Transverse colon (tissue), 3 donors: ENCODE measurements at regions not wholly inside any gene's neighbourhood (a gene's known extent, or its start where the extent isn't known, plus 50 kb on each side); places are given as distances from the start of the nearest gene placed in this dataset.

Experiments
- EP300 ChIP-seq: sonication (generic); formaldehyde crosslinking; IDR thresholded peaks from one replicate; pipeline ENCODE4 v1.6.1; 2017; ENCODE audit warnings: antibody characterized with exemption, low read depth
- TF ChIP-seq, protein P1 (sequence below), 5 experiments: fragments of 200-600 bp in 3 of 5; fragments of 450-650 bp in 2 of 5; sonication (generic) in 3 of 5; IDR thresholded peaks; 1 replicate in 2 of 5; 2 replicates in 3 of 5; pipeline ENCODE4 v1.5.1; 2016 to 2017; ENCODE audit warnings: antibody characterized with exemption in 5 of 5, inconsistent platforms in 3 of 5, mild to moderate bottlenecking in 2 of 5, moderate library complexity in 1 of 5

DNA sequence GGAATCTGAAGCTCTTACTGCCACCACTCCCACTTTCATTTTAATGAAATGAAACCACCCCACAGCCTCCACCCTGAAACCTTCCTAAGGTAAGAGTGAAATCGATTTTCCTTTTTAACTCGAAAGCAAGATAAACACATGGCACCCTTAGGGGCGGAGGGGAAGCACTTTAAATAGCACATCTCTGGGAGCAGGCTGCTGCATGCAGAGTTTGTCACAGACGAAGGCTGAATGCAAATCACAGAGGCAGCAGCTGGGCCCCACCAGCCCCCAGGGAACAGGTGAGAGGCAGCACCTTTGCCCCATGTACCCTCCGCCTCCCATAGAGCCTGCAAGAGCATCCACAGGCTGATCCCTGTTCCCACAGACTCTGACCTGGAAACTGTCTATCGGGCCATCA is 60.0 kb upstream of the GRIK3 start:
- TF ChIP-seq EP300: no peak
- TF ChIP-seq, protein P1, sequence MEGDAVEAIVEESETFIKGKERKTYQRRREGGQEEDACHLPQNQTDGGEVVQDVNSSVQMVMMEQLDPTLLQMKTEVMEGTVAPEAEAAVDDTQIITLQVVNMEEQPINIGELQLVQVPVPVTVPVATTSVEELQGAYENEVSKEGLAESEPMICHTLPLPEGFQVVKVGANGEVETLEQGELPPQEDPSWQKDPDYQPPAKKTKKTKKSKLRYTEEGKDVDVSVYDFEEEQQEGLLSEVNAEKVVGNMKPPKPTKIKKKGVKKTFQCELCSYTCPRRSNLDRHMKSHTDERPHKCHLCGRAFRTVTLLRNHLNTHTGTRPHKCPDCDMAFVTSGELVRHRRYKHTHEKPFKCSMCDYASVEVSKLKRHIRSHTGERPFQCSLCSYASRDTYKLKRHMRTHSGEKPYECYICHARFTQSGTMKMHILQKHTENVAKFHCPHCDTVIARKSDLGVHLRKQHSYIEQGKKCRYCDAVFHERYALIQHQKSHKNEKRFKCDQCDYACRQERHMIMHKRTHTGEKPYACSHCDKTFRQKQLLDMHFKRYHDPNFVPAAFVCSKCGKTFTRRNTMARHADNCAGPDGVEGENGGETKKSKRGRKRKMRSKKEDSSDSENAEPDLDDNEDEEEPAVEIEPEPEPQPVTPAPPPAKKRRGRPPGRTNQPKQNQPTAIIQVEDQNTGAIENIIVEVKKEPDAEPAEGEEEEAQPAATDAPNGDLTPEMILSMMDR (IDR thresholded peaks at IDR 0.05): no peak
